Tibial nerve (tissue), 4 donors: ENCODE measurements at regions not wholly inside any gene's neighbourhood (a gene's known extent, or its start where the extent isn't known, plus 50 kb on each side); places are given as distances from the start of the nearest gene placed in this dataset.

Source experiments
- DNase-seq, 2 donors: peaks; one replicate each; pipeline ENCODE4 v3.0.0-alpha.2; 2019; ENCODE audit warnings: low spot score in 2 of 2
- H3K27ac ChIP-seq, 4 donors: fragments of 200-600 bp; sonication (generic) in 3 of 4; one replicate each; pipeline ENCODE4 v1.5.1; 2017 to 2019; ENCODE audit warnings: mild to moderate bottlenecking in 1 of 4
- H3K27me3 ChIP-seq, 2 donors: fragments of 200-600 bp; sonication (generic) in 1 of 2; one replicate each; pipeline versions ENCODE4 v1.5.1 to v1.6.0; 2017 to 2019
- H3K36me3 ChIP-seq, 3 donors: fragments of 200-600 bp; sonication (generic); one replicate each; pipeline ENCODE4 v1.5.1; 2018 to 2019
- H3K4me1 ChIP-seq, 4 donors: fragments of 200-600 bp; sonication (generic) in 3 of 4; one replicate each; pipeline ENCODE4 v1.5.1; 2017 to 2019
- H3K4me3 ChIP-seq, 4 donors: fragments of 200-600 bp; sonication (generic) in 3 of 4; one replicate each; pipeline ENCODE4 v1.5.1; 2017 to 2019; ENCODE audit warnings: mild to moderate bottlenecking in 1 of 4, moderate library complexity in 1 of 4
- H3K9me3 ChIP-seq, 4 donors: fragments of 200-600 bp; sonication (generic) in 3 of 4; one replicate each; pipeline ENCODE4 v1.5.1; 2017 to 2019
- CTCF ChIP-seq, 5 experiments: fragments of 200-600 bp in 3 of 5; fragments of 450-650 bp in 2 of 5; sonication (generic) in 3 of 5; IDR thresholded peaks; one replicate each; pipeline ENCODE4 v1.5.1; 2016 to 2019; ENCODE audit warnings: antibody characterized with exemption in 5 of 5, mild to moderate bottlenecking in 3 of 5, moderate library complexity in 2 of 5
- EP300 ChIP-seq, 2 donors: sonication (generic); formaldehyde crosslinking; IDR thresholded peaks; one replicate each; pipeline ENCODE4 v1.6.1; 2017; ENCODE audit warnings: antibody characterized with exemption in 2 of 2, mild to moderate bottlenecking in 1 of 2
- POLR2A ChIP-seq, 2 donors: fragments of 450-650 bp; IDR thresholded peaks; one replicate each; pipeline ENCODE4 v1.6.1; 2017; ENCODE audit warnings: antibody characterized with exemption in 2 of 2, mild to moderate bottlenecking in 2 of 2, moderate library complexity in 2 of 2
- WGBS, 2 donors: methylation state at CpG; one replicate each; pipeline ENCODE4 v1.1.5; 2018; 5-methylcytosine and 5-hydroxymethylcytosine counted together

- no peak for TF ChIP-seq CTCF (IDR thresholded peaks at IDR 0.05)
- no peak for TF ChIP-seq EP300 (IDR thresholded peaks at IDR 0.05)
- no peak for TF ChIP-seq POLR2A (IDR thresholded peaks at IDR 0.05)
- 84 to 89% methylated on average over 20 of the region's 20 CpGs for WGBS, 2 donors
Measured at GRCh38 chr14:104345621-104346462, 207.5 kb downstream of the KIF26A start.

GRCh38 chr14:104346608-104347007, 208.2 kb downstream of the KIF26A start:
- no peak overlapping the region for H3K4me3 ChIP-seq
- H3K4me1 ChIP-seq: no peaks in the 10 kb centered on the region
- H3K27ac ChIP-seq: no peak overlapping the region
- WGBS, 2 donors: 74 to 82% methylated on average over 10 of the region's 10 CpGs
- DNase-seq: no peak
- H3K27me3 ChIP-seq: peaks cover 0 to 12% of the 10 kb centered on the region in 2 donors
- H3K36me3 ChIP-seq: no peaks in the 10 kb centered on the region
- no peak for TF ChIP-seq POLR2A (IDR thresholded peaks at IDR 0.05)
- TF ChIP-seq CTCF (IDR thresholded peaks at IDR 0.05): no peak
- no peak for TF ChIP-seq EP300 (IDR thresholded peaks at IDR 0.05)
- H3K9me3 ChIP-seq: peaks cover 0 to 13% (median 0%) of the 10 kb centered on the region in 4 donors

More at GRCh38 chr14:104345621-104346462, 207.5 kb downstream of the KIF26A start:
- H3K9me3 ChIP-seq: peaks cover 0 to 11% (median 0%) of the 10 kb centered on the region in 4 donors
- peaks cover 0 to 12% of the 10 kb centered on the region in 2 donors for H3K27me3 ChIP-seq
- no peak overlapping the region for H3K27ac ChIP-seq
- no peak overlapping the region for H3K4me3 ChIP-seq
- no peaks in the 10 kb centered on the region for H3K4me1 ChIP-seq
- H3K36me3 ChIP-seq: no peaks in the 10 kb centered on the region
- DNase-seq: no peak

GRCh38 chr14:104348741-104349140, 210.4 kb downstream of the KIF26A start:
- WGBS, 2 donors: 86 to 92% methylated on average over 5 of the region's 5 CpGs
- no peaks in the 10 kb centered on the region for H3K27me3 ChIP-seq
- H3K4me3 ChIP-seq: no peak overlapping the region
- H3K36me3 ChIP-seq: no peaks in the 10 kb centered on the region
- no peaks in the 10 kb centered on the region for H3K4me1 ChIP-seq
- H3K9me3 ChIP-seq: peaks cover 0 to 27% (median 0%) of the 10 kb centered on the region in 4 donors
- no peak overlapping the region for H3K27ac ChIP-seq
- DNase-seq: no peak
- TF ChIP-seq EP300 (IDR thresholded peaks at IDR 0.05) (no peak), POLR2A (IDR thresholded peaks at IDR 0.05) (no peak), CTCF (IDR thresholded peaks at IDR 0.05) (no peak)

- Histone ChIP-seq H3K4me3 (no peak overlapping the region), H3K27me3 (no peaks in the 10 kb centered on the region), H3K9me3 (peaks cover 0 to 27% (median 0%) of the 10 kb centered on the region in 4 donors), H3K4me1 (no peaks in the 10 kb centered on the region), H3K36me3 (no peaks in the 10 kb centered on the region), H3K27ac (no peak overlapping the region)
- 50 to 81% methylated on average over 2 to 3 of the region's 3 CpGs for WGBS, 2 donors
- TF ChIP-seq EP300 (IDR thresholded peaks at IDR 0.05) (no peak), POLR2A (IDR thresholded peaks at IDR 0.05) (no peak)
- no peak for DNase-seq
Measured at GRCh38 chr14:104349950-104350349, 211.6 kb downstream of the KIF26A start.

GRCh38 chr14:104350463-104351185, 212.2 kb downstream of the KIF26A start:
- H3K9me3 ChIP-seq: peaks cover 0 to 27% (median 0%) of the 10 kb centered on the region in 4 donors
- no peak for TF ChIP-seq CTCF (IDR thresholded peaks at IDR 0.05)
- no peak for TF ChIP-seq POLR2A (IDR thresholded peaks at IDR 0.05)
- TF ChIP-seq EP300 (IDR thresholded peaks at IDR 0.05): no peak
- DNase-seq: peak; percentile 28 to 29
- no peak overlapping the region for H3K27ac ChIP-seq
- H3K4me3 ChIP-seq: no peak overlapping the region
- H3K36me3 ChIP-seq: no peaks in the 10 kb centered on the region
- 13 to 14% methylated on average over 8 of the region's 8 CpGs for WGBS, 2 donors
- no peaks in the 10 kb centered on the region for H3K4me1 ChIP-seq
- H3K27me3 ChIP-seq: no peaks in the 10 kb centered on the region
